BE2C (cell line): ENCODE measurements at regions not wholly inside any gene's neighbourhood (a gene's known extent, or its start where the extent isn't known, plus 50 kb on each side); places are given as distances from the start of the nearest gene placed in this dataset.

ENCODE experiments used
- DNase-seq: peaks from one replicate; pipeline ENCODE4 v3.0.0-alpha.2; 2020
- H3K27me3 ChIP-seq: fragments of 250-450 bp; sonication (Bioruptor Pico); 2 replicates; pipeline ENCODE4 v1.5.1; 2020; ENCODE audit warnings: mild to moderate bottlenecking
- H3K36me3 ChIP-seq: fragments of 250-450 bp; sonication (Bioruptor Pico); 2 replicates; pipeline ENCODE4 v1.5.1; 2020; ENCODE audit warnings: mild to moderate bottlenecking
- H3K4me1 ChIP-seq: fragments of 250-450 bp; sonication (Bioruptor Pico); 2 replicates; pipeline ENCODE4 v1.5.1; 2020
- H3K4me3 ChIP-seq: 2 replicates; pipeline ENCODE4 v1.5.1; 2011; ENCODE audit warnings: low read depth, low read length
- H3K9me3 ChIP-seq: fragments of 250-450 bp; sonication (Bioruptor Pico); 2 replicates; pipeline ENCODE4 v1.5.1; 2020
- CTCF ChIP-seq: IDR thresholded peaks from 2 replicates; pipeline ENCODE4 v1.5.1; 2012; ENCODE audit warnings: mild to moderate bottlenecking, low read depth, low read length

GRCh38 chr7:53431901-53432300, 396.5 kb downstream of the POM121L12 start:
- Histone ChIP-seq H3K4me1 (no peaks in the 10 kb centered on the region), H3K9me3 (no peaks in the 10 kb centered on the region), H3K36me3 (no peaks in the 10 kb centered on the region), H3K4me3 (no peak overlapping the region), H3K27me3 (no peaks in the 10 kb centered on the region)
- TF ChIP-seq CTCF = no peak
- DNase-seq = no peak

GRCh38 chr7:53437336-53437735, 401.9 kb downstream of the POM121L12 start:
- no peaks in the 10 kb centered on the region for H3K36me3 ChIP-seq
- TF ChIP-seq CTCF = no peak
- DNase-seq = no peak

GRCh38 chr7:53446170-53446569, 410.7 kb downstream of the POM121L12 start:
- DNase-seq = no peak
- H3K4me1 ChIP-seq = no peaks in the 10 kb centered on the region
- H3K4me3 ChIP-seq = no peak overlapping the region
- no peaks in the 10 kb centered on the region for H3K9me3 ChIP-seq
- no peaks in the 10 kb centered on the region for H3K36me3 ChIP-seq
- no peak for TF ChIP-seq CTCF
- H3K27me3 ChIP-seq = no peaks in the 10 kb centered on the region

More at GRCh38 chr7:53437336-53437735, 401.9 kb downstream of the POM121L12 start:
- H3K9me3 ChIP-seq = no peaks in the 10 kb centered on the region
- H3K27me3 ChIP-seq = no peaks in the 10 kb centered on the region
- H3K4me3 ChIP-seq = no peak overlapping the region
- H3K4me1 ChIP-seq = no peaks in the 10 kb centered on the region; the same call in 1 of the 2 replicates

GRCh38 chr7:53458636-53459035, 423.2 kb downstream of the POM121L12 start:
- Histone ChIP-seq H3K4me3 (no peak overlapping the region), H3K9me3 (no peaks in the 10 kb centered on the region), H3K27me3 (no peaks in the 10 kb centered on the region), H3K36me3 (no peaks in the 10 kb centered on the region), H3K4me1 (peaks cover 6% of the 10 kb centered on the region)
- TF ChIP-seq CTCF = no peak
- peak; percentile 18 for DNase-seq

- no peak for DNase-seq
- Histone ChIP-seq H3K27me3 (no peaks in the 10 kb centered on the region), H3K4me3 (no peak overlapping the region), H3K4me1 (peaks cover 2% of the 10 kb centered on the region; the same call in 1 of the 2 replicates), H3K36me3 (no peaks in the 10 kb centered on the region), H3K9me3 (no peaks in the 10 kb centered on the region)
- no peak for TF ChIP-seq CTCF
Measured at GRCh38 chr7:53466371-53466770, 430.9 kb downstream of the POM121L12 start.

GRCh38 chr7:53470336-53470970, 435.0 kb downstream of the POM121L12 start:
- Histone ChIP-seq H3K27me3 (no peaks in the 10 kb centered on the region), H3K4me1 (peaks cover 2% of the 10 kb centered on the region; the same call in 1 of the 2 replicates), H3K36me3 (no peaks in the 10 kb centered on the region), H3K9me3 (no peaks in the 10 kb centered on the region), H3K4me3 (no peak overlapping the region)
- DNase-seq = no peak
- no peak for TF ChIP-seq CTCF
